Stomach (tissue), 8 donors: ENCODE measurements at regions not wholly inside any gene's neighbourhood (a gene's known extent, or its start where the extent isn't known, plus 50 kb on each side); places are given as distances from the start of the nearest gene placed in this dataset.
A peak's percentile ranks its signal among the peaks of the same experiment; 100 is the strongest.

Source experiments
- DNase-seq, 2 donors: peaks; one replicate each; pipeline versions ENCODE4 v3.0.0 to v3.0.0-alpha.2; 2013 to 2019
- H3K27ac ChIP-seq, 5 donors: fragments of 200-600 bp in 4 of 5; sonication (generic) in 4 of 5; one replicate each; pipeline ENCODE4 v1.5.1; 2013 to 2019; ENCODE audit warnings: mild to moderate bottlenecking in 1 of 5, moderate library complexity in 1 of 5
- H3K27me3 ChIP-seq, 3 donors: fragments of 200-600 bp; sonication (generic); one replicate each; pipeline ENCODE4 v1.5.1; 2017 to 2019; ENCODE audit warnings: mixed run types in 1 of 3
- H3K36me3 ChIP-seq, 4 donors: fragments of 200-600 bp; sonication (generic); 1 replicate in 3 of 4; 2 replicates in 1 of 4; pipeline ENCODE4 v1.5.1; 2016 to 2019
- H3K4me1 ChIP-seq, 4 donors: fragments of 200-600 bp; sonication (generic); one replicate each; pipeline ENCODE4 v1.5.1; 2016 to 2019
- H3K4me3 ChIP-seq, 4 donors: fragments of 200-600 bp; sonication (generic) in 3 of 4; one replicate each; pipeline ENCODE4 v1.5.1; 2016 to 2019; ENCODE audit warnings: mild to moderate bottlenecking in 1 of 4
- H3K9me3 ChIP-seq, 4 donors: fragments of 200-600 bp; sonication (generic); one replicate each; pipeline ENCODE4 v1.5.1; 2016 to 2019
- CTCF ChIP-seq, 7 experiments: fragments of 450-650 bp in 4 of 7; fragments of 200-600 bp in 3 of 7; sonication (generic) in 3 of 7; IDR thresholded peaks; one replicate each; pipeline ENCODE4 v1.5.1; 2016 to 2019; ENCODE audit warnings: antibody characterized with exemption in 7 of 7, control low read depth in 2 of 7, mild to moderate bottlenecking in 1 of 7
- EP300 ChIP-seq: sonication (generic); formaldehyde crosslinking; IDR thresholded peaks from one replicate; pipeline ENCODE4 v1.6.1; 2017; ENCODE audit warnings: antibody characterized with exemption
- POLR2A ChIP-seq, 4 donors: fragments of 450-650 bp; IDR thresholded peaks; one replicate each; pipeline ENCODE4 v1.6.1; 2016; ENCODE audit warnings: antibody characterized with exemption in 4 of 4, control low read depth in 2 of 4, mild to moderate bottlenecking in 1 of 4, moderate library complexity in 1 of 4
- POLR2AphosphoS5 ChIP-seq, 3 donors: sonication (generic); formaldehyde crosslinking; IDR thresholded peaks; one replicate each; pipeline ENCODE4 v1.6.1; 2016; ENCODE audit warnings: antibody characterized with exemption in 3 of 3
- WGBS, 5 donors: extraction: QIAGEN DNeasy Blood & Tissue Kit in 3 of 5; methylation state at CpG; one replicate each; pipeline versions ENCODE4 v1.1.5 to v1.1.7; 2013 to 2018; 5-methylcytosine and 5-hydroxymethylcytosine counted together
- intact Hi-C: fragments of 100-400 bp; cut with DNase I; formaldehyde crosslinking; loops from one replicate; pipeline ENCODE4 v1.15.1; 2023; ENCODE audit warnings: low total_unique reads
- donor health status: healthy with polysubstance abuse.
- donor health status: Bipolar disorder and iron deficiency.
- donor health status: healthy.

- intact Hi-C loops = no loop called here
- H3K9me3 ChIP-seq = no peaks in the 10 kb centered on the region
- no peak overlapping the region for H3K27ac ChIP-seq
- TF ChIP-seq POLR2A (IDR thresholded peaks at IDR 0.05) (no peak), EP300 (no peak), POLR2AphosphoS5 (IDR thresholded peaks at IDR 0.05) (no peak), CTCF (IDR thresholded peaks at IDR 0.05) (no peak)
- H3K4me3 ChIP-seq = no peak overlapping the region
- no peaks in the 10 kb centered on the region for H3K4me1 ChIP-seq
- no peaks in the 10 kb centered on the region for H3K27me3 ChIP-seq
- H3K36me3 ChIP-seq = no peaks in the 10 kb centered on the region
- no peak for DNase-seq
- 24 to 47% (median 44%) methylated on average over 5 of the region's 5 CpGs for WGBS, 5 donors
Observed at GRCh38 chr21:23003951-23004350, 2005.7 kb downstream of the NCAM2 start.

GRCh38 chr21:23008601-23009202 is 2010.5 kb downstream of the NCAM2 start:
- H3K27ac ChIP-seq = no peak overlapping the region
- H3K27me3 ChIP-seq = no peaks in the 10 kb centered on the region
- no peaks in the 10 kb centered on the region for H3K9me3 ChIP-seq
- WGBS, 5 donors = 49 to 78% (median 66%) methylated on average over 6 of the region's 6 CpGs
- TF ChIP-seq CTCF (IDR thresholded peaks at IDR 0.05) (no peak), POLR2AphosphoS5 (IDR thresholded peaks at IDR 0.05) (no peak), EP300 (no peak), POLR2A (IDR thresholded peaks at IDR 0.05) (no peak)
- no peak for DNase-seq
- no peaks in the 10 kb centered on the region for H3K36me3 ChIP-seq
- H3K4me1 ChIP-seq = no peaks in the 10 kb centered on the region
- intact Hi-C loops = no loop called here
- no peak overlapping the region for H3K4me3 ChIP-seq

- intact Hi-C loops = no loop called here
- no peak overlapping the region for H3K4me3 ChIP-seq
- DNase-seq = no peak
- no peaks in the 10 kb centered on the region for H3K4me1 ChIP-seq
- no peaks in the 10 kb centered on the region for H3K9me3 ChIP-seq
- WGBS, 5 donors = 40 to 54% (median 48%) methylated on average over 3 of the region's 3 CpGs
- H3K27me3 ChIP-seq = no peaks in the 10 kb centered on the region
- TF ChIP-seq EP300 (no peak), CTCF (IDR thresholded peaks at IDR 0.05) (no peak), POLR2AphosphoS5 (IDR thresholded peaks at IDR 0.05) (no peak), POLR2A (IDR thresholded peaks at IDR 0.05) (no peak)
- no peaks in the 10 kb centered on the region for H3K36me3 ChIP-seq
- no peak overlapping the region for H3K27ac ChIP-seq
Observed at GRCh38 chr21:23009360-23009759, 2011.2 kb downstream of the NCAM2 start.

GRCh38 chr21:23014021-23014420 is 2015.8 kb downstream of the NCAM2 start:
- peak in 1 of 2 donors; percentile 3 for DNase-seq
- intact Hi-C loops = no loop called here
- WGBS, 5 donors = 40 to 50% (median 45%) methylated on average over 4 of the region's 4 CpGs
- H3K9me3 ChIP-seq = no peaks in the 10 kb centered on the region
- no peaks in the 10 kb centered on the region for H3K36me3 ChIP-seq
- TF ChIP-seq CTCF (IDR thresholded peaks at IDR 0.05) (no peak), EP300 (no peak), POLR2A (IDR thresholded peaks at IDR 0.05) (no peak), POLR2AphosphoS5 (IDR thresholded peaks at IDR 0.05) (no peak)
- H3K4me1 ChIP-seq = no peaks in the 10 kb centered on the region
- no peak overlapping the region for H3K27ac ChIP-seq
- no peak overlapping the region for H3K4me3 ChIP-seq
- no peaks in the 10 kb centered on the region for H3K27me3 ChIP-seq
